ENCODE measurements at regions not wholly inside any gene's neighbourhood (a gene's known extent, or its start where the extent isn't known, plus 50 kb on each side); places are given as distances from the start of the nearest gene placed in this dataset.

DNA sequence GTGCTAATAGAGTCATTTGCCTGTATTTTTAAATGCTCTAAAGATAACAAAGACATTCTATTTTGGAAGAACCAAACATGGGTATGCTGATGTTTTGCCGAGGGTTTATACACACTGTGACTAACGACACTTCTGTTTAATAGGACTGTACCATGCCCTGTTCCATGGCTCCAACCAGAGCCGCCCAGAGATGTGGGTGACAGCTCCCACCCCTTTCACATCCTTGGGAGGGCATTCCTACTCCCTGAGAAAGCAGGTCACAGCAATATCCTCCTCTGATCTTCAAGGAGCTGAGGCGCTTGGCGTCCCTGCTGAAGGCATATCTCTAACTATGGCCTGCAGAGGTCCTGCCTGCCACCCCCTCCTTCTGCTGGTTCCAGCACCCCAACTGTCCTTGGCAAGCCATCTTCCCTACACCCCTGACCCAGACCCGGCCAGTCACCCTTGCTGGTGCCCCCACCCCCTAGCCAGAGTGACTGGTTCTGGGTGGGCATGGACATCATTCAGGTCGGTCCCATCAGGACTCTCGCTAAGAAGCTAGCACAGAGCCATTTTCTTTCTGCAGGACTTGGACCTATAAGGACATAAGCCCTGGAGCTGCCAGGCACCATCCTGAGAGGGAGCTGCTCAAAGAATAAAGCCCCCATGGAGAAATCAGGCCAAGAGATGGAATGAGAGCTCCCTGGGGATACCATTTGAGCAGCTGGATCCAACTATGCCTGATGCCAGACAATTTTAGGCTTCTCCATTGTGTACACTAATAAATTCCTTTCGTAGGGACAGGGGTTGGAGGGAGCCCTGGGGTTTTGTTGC lies 381.3 kb downstream of the CTTN start:
- H3K4me3 ChIP-seq (ENCODE audit: low read depth, low read length) = no peak overlapping the region
- TF ChIP-seq, protein P1, sequence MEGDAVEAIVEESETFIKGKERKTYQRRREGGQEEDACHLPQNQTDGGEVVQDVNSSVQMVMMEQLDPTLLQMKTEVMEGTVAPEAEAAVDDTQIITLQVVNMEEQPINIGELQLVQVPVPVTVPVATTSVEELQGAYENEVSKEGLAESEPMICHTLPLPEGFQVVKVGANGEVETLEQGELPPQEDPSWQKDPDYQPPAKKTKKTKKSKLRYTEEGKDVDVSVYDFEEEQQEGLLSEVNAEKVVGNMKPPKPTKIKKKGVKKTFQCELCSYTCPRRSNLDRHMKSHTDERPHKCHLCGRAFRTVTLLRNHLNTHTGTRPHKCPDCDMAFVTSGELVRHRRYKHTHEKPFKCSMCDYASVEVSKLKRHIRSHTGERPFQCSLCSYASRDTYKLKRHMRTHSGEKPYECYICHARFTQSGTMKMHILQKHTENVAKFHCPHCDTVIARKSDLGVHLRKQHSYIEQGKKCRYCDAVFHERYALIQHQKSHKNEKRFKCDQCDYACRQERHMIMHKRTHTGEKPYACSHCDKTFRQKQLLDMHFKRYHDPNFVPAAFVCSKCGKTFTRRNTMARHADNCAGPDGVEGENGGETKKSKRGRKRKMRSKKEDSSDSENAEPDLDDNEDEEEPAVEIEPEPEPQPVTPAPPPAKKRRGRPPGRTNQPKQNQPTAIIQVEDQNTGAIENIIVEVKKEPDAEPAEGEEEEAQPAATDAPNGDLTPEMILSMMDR (IDR thresholded peaks at IDR 0.05; ENCODE audit: low read depth, low read length) = no peak
- no peaks in the 10 kb centered on the region for H3K36me3 ChIP-seq
- no peaks in the 10 kb centered on the region for H3K27me3 ChIP-seq
- no peaks in the 10 kb centered on the region for H3K9me3 ChIP-seq
- DNase-seq = no peak
- H3K4me1 ChIP-seq = no peaks in the 10 kb centered on the region

DNA sequence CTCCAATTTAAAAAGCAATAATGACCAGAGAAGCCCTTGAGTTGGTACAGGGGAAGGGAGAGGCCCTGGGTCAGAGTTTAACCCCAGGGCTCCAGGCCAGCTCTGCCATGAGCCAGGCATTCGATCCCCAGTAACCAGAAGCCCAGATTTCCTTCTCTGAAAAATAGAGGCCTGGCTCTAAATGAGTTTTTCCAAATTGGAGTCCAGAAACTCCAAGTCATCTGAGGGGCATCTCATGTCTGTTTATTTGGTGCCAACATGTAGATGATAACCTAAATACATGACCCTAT lies 381.9 kb downstream of the CTTN start:
- H3K9me3 ChIP-seq = no peaks in the 10 kb centered on the region
- no peak for DNase-seq
- H3K36me3 ChIP-seq = no peaks in the 10 kb centered on the region
- TF ChIP-seq, protein P1 (IDR thresholded peaks at IDR 0.05; ENCODE audit: low read depth, low read length) = no peak
- no peak overlapping the region for H3K4me3 ChIP-seq (ENCODE audit: low read depth, low read length)
- H3K27me3 ChIP-seq = no peaks in the 10 kb centered on the region
- no peaks in the 10 kb centered on the region for H3K4me1 ChIP-seq

DNA sequence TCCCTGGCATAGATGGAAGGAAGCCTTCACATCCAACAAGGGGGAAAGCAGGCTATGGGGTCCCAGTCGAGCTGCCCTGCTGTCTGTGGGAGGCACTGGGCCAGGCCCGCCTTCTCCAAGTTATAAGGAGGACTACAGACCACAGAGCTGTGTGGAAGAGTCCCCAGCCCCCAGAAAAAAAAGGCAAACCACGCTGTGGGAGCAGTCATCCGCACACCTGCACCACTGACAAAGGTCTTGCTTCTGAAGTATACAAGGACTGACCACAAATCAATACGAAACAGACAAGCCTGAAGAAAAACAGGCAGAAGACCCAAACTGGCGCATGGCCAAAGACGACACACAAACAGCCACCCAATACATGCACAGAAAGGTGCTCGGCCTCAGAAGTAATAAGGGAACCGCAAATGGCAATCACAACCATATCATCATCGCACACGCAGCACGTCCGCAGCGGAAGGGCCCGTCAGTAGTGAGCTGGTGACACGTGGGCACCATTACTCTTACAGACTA lies 384.1 kb downstream of the CTTN start:
- H3K36me3 ChIP-seq = no peaks in the 10 kb centered on the region
- H3K9me3 ChIP-seq = no peaks in the 10 kb centered on the region
- H3K4me3 ChIP-seq (ENCODE audit: low read depth, low read length) = no peak overlapping the region
- TF ChIP-seq, protein P1 (IDR thresholded peaks at IDR 0.05; ENCODE audit: low read depth, low read length) = no peak
- H3K4me1 ChIP-seq = no peaks in the 10 kb centered on the region
- H3K27me3 ChIP-seq = no peaks in the 10 kb centered on the region
- no peak for DNase-seq

DNA sequence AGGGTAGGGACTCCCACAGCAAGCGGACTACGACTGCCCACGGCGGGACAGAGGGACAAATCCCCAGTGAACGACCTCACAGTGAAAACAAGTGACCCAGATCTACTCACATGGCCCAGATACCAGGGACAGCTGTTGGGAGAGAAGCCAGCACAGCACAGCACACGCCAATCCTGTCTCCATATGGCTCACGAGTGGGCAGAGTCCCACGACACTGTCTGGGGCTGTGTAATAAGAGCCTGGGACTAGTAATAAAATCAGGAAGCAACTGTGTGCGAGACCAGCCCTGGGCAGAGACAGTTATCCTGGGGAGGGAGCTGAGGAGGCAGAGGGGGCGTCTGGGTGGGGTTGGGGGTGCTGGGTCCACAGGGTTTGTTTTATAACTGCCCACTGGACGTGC lies 385.0 kb downstream of the CTTN start:
- Histone ChIP-seq H3K36me3 (no peaks in the 10 kb centered on the region), H3K4me1 (no peaks in the 10 kb centered on the region), H3K9me3 (no peaks in the 10 kb centered on the region), H3K4me3 (ENCODE audit: low read depth, low read length) (no peak overlapping the region), H3K27me3 (no peaks in the 10 kb centered on the region)
- DNase-seq = no peak
- TF ChIP-seq, protein P1 (IDR thresholded peaks at IDR 0.05; ENCODE audit: low read depth, low read length) = no peak

- no peaks in the 10 kb centered on the region for H3K4me1 ChIP-seq
- no peaks in the 10 kb centered on the region for H3K36me3 ChIP-seq
- no peak overlapping the region for H3K4me3 ChIP-seq (ENCODE audit: low read depth, low read length)
- no peaks in the 10 kb centered on the region for H3K9me3 ChIP-seq
- DNase-seq = no peak
- TF ChIP-seq, protein P1 (IDR thresholded peaks at IDR 0.05; ENCODE audit: low read depth, low read length) = no peak
- no peaks in the 10 kb centered on the region for H3K27me3 ChIP-seq
Measured at GRCh38 chr11:70783821-70784220, 385.5 kb downstream of the CTTN start.

GRCh38 chr11:70785372-70785771 lies 387.0 kb downstream of the CTTN start:
- TF ChIP-seq, protein P1 (IDR thresholded peaks at IDR 0.05; ENCODE audit: low read depth, low read length) = no peak

More at GRCh38 chr11:70785372-70785771, 387.0 kb downstream of the CTTN start:
- H3K9me3 ChIP-seq = no peaks in the 10 kb centered on the region
- no peaks in the 10 kb centered on the region for H3K27me3 ChIP-seq
- H3K4me1 ChIP-seq = no peaks in the 10 kb centered on the region
- no peak overlapping the region for H3K4me3 ChIP-seq (ENCODE audit: low read depth, low read length)
- DNase-seq = no peak
- no peaks in the 10 kb centered on the region for H3K36me3 ChIP-seq

Measured in BE2C (cell line).